HG03460 (cell line): ENCODE measurements at regions not wholly inside any gene's neighbourhood (a gene's known extent, or its start where the extent isn't known, plus 50 kb on each side); places are given as distances from the start of the nearest gene placed in this dataset.

Experiments
- ATAC-seq: cut with Tn5 transposase; IDR thresholded peaks from one replicate; pipeline ENCODE4 v1.9.1; 2021; ENCODE audit not compliant: unreplicated experiment

DNA sequence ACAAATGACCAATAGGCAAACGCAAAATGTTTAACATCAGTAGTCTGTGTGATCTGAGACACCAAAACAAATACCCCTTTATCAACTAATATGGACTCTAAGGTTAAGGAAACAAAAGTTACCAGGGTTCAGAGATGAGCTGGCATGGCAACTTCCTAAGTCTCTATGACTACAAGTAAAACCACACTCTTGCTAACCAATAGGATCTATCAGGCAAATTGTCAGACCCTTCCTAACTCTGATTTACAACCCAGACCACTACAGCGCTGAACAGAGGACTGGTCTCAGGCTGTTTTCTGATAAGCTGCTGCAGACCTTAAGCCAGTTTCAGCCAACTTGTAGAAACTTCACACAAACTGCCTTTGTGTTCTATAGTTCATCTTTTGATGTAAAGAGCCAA is 608.0 kb downstream of the TLL1 start:
- no peak for ATAC-seq

DNA sequence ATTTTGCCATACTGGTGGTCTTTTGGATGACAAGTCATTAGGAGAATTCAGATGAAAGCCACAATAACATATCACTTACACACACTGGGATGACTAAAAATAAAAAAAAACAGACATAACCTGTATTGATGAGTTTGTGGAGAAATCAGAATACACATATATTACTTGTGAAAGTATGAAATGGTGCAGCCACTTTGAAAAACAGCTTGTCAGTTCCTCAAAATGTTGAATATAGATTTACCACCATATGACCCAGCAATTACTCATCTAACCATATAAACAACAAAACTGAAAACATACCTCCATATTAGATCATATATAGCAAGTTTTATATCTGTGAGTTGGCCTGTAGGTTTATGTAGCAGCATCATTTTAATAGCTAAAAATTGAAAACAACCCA is 608.7 kb downstream of the TLL1 start:
- ATAC-seq, result no peak

DNA sequence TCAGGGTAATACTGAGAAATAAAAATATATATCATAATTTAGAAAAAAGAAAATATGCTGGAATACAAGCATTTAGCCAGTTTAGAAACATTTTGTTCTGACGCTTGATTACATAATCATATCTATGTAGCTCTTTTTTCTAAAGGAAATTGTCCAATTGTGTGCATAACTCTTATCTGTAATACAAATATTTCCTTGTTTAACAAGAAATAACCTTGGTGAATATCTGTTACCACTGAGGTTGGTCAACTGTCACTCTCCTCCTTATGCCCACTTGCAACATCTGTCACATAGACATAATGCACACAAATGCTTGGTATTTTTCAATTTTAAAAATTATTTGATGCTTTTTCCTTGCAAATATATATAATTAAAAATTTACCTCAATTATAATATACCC is 609.7 kb downstream of the TLL1 start:
- no peak for ATAC-seq

DNA sequence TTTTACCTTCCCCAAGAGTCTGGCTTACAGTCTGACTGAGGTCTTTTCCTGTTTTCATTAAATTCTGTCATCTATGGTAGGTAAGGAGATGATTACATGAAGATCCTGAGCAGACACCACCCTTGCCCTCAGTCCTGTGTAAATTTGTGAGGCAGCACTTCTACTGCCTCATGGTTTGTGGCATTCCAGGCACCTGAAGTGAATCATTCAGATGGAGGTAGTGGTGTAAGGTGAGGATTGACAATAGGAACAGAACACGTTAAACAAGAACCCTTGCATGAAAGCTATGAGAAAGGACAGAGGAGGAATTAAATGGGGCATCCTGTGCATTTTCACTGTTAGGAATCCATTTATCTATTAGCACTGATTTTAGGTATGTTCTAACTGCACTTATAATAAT is 618.6 kb downstream of the TLL1 start:
- no peak for ATAC-seq

DNA sequence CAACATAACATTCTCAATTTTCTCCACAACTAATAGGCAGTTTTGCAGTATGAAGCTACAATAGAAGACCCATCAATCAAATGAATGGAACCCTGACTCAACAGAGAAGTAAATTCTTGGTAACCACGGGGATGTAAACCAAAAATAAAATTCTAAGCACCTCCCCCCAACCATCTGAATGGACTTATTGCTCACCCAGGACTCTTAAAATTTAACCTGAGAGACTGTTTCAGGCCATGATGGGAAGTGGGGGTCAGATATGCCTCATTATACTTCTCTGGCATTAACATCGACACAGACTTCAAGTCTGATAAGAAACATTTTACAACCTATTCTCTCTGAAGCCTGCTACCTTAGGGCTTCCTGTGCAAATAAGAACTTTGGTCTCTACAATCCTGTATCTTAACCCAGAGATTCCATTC is 620.9 kb downstream of the TLL1 start:
- ATAC-seq, result no peak

DNA sequence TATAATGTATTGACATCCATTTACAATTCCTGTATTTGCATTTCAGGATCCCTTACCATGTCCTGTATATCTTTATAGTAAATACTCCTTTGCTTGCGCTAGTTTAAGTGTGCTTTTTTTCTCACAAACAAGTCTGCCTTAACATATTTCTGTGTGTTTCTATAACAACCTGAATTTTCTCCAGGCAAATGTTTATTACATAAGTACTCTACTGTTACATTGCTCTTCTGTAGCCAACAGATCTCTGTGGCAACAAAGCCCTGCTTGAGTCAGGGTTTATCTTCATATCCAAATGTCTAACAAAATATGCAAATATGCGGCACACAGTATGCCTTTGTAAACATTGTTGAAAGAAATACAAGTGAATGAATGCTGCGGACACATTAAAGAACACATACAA is 625.5 kb downstream of the TLL1 start:
- no peak for ATAC-seq

DNA sequence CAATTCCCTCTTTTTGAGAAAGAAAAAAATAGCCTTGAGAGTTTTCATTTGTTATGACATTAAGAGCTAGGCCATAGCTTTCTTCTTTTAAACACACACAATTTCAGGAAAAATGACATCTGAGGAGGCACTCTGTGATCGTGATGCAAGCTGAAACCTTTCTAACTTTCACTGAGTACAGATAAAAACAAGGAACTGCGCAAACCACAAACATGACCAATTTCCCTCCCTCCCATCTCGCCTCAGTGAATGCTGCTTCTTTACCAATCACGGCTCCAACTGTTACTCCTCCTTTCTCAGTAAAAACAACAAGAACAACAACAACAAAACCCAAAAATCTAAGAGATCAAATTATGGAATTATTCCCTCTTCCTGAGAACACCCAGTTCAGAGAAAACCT is 626.8 kb downstream of the TLL1 start:
- ATAC-seq, result no peak

DNA sequence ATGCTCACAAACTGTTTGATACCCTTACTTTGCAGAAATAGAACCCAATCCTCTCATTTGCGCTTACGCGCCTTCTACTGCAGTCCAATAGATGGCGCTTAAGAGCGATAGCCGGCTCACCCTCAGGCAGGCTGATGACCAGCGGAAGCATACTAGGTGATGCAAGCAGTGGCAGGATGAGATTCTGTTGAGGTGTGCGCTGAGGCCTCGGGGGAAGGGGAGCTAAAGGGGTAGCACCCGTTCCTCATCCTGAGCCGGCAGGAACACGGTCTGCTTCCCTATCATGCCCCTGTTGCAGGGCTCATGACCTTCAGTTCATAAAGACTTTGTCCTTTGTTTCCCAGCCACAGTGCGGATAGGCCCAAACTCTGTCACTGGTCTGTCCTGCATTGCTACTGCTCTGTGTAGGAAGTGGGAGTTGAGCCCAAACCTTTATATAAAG is 628.9 kb downstream of the TLL1 start:
- ATAC-seq, result peak; percentile 83

DNA sequence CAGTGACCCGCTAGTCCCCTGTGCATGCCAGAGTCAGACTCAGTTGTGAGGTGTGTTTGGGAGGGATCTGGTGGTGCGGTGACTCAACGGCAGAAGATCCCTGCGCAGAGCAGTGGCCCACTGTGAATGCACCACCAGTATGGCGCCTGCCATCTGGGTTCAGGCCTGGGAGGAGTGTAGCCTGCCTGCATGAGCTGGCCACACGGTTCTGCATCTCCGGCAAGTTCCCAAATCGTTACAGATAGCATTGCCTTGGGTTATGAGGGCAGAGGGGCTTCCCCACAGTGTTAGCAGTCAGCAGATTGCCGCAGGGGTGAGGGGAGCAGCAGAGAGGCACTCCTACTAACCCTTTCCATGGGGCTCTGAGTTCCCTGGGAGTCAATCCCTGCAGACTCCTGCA is 629.6 kb downstream of the TLL1 start:
- no peak for ATAC-seq

DNA sequence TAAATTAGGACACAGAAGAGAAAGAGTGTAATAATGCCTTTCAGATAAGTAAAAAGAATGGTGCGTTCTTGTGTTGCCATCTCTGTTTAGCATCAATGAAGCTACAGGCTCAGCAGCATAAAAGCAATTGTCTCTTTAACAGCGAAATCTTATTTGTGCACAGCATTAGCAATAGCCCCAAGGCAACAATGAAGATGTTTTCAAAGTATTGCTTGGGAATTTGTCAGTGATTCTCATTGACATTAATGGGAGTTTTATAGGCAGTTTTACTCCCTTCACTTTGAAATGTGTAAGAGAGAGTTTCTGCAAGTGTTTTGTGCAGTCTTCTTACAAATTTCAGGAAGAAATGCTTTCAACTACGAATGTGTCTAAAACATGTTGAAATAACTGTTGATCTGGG is 633.0 kb downstream of the TLL1 start:
- ATAC-seq, result no peak

DNA sequence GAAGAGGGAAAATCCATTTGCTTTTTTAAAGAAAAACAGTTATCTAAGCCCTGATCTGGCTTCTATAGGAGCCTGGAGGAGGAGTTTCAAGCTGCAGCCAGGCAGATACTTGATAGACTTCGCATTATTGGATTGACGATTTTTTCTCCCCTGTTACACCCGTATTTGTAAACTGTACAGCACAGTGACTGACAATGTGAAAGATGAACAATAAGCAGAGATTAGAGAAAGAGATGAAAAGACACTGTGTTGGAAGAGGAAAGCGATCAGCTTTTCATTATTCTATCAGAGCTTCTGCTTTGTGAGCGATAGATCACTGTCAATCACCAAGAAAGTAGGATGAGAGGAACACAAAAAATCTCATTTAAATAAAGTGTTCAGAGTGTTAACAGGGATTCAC is 639.2 kb downstream of the TLL1 start:
- no peak for ATAC-seq

DNA sequence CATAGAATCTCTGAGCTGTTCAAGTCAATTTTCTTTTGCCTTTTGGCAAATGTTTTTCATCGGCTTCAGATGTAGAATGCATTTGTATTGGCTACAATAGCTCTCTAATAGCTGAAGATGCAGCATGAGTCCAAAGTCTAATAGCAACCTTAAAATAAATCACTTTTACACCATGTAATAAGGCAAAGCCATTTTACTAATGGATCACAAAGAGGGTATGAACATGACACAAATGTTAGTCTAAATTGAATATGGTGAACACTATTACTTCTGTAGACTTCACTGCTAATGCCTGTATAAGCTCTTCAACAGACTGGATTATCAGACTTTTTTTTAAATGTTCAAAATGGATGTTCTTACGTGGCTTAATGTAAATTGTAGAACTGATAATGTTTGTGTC is 645.3 kb downstream of the TLL1 start:
- no peak for ATAC-seq

DNA sequence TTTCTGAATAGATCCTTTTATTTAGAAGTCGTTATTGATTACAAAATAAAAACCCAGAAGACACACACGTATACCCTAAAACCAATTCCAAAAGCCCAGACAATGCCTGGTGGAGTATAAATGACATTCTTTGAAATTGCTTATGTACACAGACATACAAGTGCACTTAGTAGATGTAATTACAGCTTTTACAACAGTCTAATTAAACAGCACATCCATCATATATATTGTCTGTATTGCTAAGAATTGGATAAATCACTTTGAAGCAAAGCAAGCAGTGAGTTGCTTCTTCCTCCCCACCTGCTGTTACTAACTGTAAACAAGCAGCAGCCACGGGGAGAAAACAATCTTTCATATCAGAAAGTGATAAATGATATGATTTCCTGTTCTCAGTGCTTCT is 645.7 kb downstream of the TLL1 start:
- ATAC-seq, result no peak

DNA sequence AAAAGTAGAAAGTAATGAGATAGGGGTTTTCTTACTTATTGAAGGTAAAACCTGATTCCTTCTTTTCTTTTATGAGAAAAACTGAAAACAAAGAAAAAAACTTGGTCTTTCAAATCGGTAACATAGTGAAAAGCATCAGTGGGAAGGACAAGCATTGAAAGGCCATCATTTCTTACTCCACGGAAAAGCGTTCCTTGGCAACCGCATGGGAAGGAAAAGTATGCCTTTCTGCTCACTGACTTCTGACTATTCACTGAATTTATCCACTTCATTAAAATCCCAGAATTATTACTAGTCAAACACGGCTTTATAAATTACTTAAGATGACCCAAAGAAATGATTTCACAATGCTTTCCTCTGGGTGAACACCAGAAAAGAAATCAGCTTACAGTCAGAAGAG is 646.7 kb downstream of the TLL1 start:
- no peak for ATAC-seq

DNA sequence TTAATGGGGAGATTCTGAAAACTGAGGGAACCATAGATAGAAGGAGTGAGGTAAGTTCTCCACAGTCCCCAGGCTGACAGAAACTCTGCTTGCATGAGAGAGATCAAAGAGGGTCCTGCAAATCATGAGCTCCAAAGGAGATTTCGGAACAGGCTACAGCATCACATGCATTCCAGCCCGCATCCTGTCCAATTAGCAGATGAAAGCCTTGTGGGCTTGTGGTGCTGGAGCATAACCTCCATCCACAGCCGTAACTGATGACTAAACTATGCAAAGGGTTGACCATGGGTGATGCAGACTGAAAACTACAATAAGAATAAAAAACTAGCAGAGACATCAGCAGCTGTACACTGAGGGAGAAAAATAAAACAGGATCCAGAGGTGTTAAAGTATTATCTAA is 654.5 kb downstream of the TLL1 start:
- ATAC-seq, result no peak

DNA sequence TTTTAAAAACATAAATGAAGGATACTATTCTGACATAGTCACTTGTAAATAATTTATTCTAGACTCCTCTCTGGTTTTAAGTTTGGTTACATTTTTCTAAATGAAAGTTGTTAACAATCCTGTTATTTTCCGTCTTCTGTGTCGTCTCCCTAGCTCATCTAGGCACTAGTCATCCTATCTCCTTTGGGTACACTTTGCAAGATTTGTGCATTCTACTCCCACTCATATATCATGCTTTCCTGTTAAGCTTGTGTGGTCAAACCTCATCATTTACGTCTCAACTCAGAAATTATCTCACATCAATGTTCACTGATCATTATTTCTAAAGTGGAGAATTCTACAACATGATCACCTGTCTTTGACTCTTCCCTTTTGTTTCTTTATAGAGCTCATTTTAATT is 658.7 kb downstream of the TLL1 start:
- no peak for ATAC-seq

DNA sequence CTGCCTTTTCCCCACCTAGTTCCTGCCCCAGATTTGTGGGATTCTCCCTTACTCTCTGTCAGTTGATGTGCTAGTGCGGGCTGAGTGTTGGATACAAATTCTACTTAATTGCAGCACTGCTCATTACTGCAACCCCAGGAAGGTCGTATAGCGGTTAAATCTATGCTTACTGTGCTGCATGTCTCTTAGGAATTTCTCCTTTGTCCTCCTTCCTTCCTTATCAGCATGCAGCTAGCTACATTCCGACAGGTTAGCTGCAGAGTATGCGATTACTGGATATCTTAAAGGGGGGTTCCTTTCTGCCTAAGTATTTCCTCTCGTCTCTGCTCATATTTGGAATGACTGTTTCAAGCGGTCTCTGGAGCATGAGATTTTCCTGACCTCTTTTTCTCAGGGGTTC is 662.8 kb downstream of the TLL1 start:
- no peak for ATAC-seq

DNA sequence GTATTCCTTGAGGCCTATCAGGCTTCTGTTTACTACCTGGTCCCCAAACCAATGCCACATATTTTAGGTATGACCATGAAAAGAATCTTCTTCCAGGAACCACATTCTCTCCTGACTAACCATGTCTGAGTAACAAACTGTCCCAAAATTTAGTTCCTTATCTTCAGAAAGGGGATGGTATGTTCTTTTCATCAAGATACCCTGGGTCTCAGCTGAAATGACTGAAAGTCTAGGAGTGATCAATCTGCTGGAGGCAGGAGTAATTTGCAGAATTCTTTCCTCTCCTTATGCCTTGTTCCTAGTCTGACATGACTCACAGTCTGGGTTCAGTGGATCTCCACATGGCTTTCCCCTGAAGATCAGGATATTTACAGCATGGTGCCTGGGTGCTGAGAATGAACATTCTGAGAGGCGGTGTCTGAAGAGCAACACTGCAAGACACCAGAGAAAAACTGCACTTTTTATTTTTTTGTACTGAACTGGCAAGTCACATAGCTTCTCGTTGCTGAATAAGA is 665.5 kb downstream of the TLL1 start:
- ATAC-seq, result no peak

DNA sequence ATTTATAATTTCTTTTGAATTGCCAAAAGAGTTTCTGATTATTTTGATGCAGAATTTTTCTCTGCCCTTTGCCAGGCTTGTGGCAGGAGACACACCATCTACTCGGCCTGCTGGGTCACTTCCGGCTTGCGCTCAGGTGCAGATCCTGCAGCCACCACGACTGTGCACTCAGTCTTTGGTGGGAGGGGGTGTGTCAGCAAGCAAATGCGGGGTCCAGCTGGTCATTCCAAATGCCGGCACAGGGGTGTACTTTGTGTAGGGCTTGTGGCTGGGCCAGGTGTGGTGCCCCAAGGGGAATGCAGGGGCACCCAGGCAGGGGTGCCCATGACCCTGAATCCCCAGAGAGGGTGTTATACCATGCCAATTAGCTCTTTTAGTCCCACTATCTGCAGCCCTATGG is 673.0 kb downstream of the TLL1 start:
- ATAC-seq, result no peak

DNA sequence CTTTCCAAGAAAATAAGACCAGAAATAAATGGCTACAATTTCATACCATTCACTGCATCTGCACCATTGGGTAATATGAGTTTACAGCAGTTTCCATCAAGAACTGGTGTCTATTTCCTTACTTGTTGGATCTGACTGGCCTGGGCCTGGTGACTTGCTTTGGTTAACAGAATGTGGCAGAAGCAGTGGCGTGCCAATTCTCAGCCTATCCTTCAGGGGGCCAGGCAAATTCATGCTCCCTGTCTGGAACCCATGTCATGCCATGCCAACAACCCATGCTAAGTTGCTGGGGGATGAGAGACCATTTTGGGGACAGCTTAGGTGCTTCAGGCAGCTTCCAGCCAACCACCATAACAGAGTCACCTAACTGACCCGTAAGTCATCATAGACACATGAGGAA is 656.7 kb downstream of the SPOCK3 start:
- no peak for ATAC-seq

DNA sequence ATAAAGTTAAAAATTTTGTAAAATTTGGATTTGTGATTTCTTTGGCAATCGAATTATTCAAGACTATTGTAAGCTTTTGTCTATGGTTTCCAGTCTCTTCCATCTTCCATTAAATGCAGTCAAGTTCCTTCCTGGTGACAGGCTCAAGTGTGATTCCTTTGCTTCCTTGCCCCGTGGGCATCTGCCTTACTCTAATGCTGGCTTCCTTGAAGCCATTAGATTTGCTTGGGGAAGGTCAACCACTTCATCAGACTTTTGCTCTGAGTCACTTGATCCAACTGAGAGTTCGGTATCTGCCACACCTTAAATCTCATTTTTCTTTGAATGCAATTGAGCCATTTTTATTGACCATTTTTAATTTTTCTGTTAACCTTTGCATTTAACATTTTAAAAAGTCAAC is 648.8 kb downstream of the SPOCK3 start:
- ATAC-seq, result no peak

DNA sequence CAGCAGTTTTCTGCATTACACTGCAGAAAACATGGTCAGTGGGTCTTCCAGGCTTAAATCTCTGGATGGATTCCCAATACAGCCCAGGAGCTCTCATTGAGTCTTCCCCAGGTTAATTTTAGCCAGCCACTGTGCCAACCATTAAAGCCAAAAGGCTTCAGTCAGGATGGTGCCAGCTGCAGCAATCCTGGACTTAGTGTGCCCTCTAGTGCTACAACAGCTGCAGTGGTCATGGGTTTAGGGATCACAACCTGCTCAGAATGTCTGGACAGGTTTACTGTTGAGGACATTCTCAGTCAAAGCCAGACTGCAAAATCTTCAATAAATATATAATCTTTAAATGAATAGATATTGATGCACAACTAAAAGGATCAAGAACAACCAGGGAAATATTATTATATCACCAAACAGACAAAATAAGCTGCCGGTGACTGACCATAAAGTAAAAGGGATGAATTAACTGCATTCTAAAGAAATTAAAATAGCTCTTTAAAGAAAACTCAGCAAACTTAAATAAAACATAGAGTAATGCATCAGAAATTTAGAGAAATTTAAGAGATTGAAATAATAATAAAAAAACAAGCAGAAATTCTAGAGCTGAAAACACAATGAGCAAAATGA is 639.9 kb downstream of the SPOCK3 start:
- ATAC-seq, result no peak

DNA sequence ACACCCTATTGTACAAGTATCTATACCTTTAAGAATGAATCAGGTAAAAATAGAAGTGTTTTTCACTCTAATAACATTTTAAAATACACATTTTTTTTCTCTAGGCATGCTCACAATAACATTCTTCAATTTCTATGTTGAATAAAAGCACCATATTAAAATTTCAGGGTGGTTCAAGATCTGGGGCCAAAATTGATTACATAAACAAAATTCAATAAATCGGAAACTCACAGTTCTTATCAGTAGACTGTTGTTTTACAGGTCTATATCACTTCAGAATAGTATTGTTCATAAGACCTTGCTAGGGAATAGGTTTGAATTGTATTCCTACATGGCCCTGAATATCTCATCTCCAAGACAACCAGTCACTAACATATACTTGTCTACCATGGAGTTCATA is 634.0 kb downstream of the SPOCK3 start:
- ATAC-seq, result no peak
